Activated T-helper 1 cell treated with anti-CD3 and anti-CD28 coated beads, Interleukin-12 subunit alpha, Interleukin-12 subunit beta, Interleukin-2, Interleukin-4 antibody, amounts not matched to agents 30 ng/mL and 10 ng/mL and 1 ng/mL, durations not matched to agents 14 hours and 24 hours and 36 hours (primary cell): ENCODE measurements at regions not wholly inside any gene's neighbourhood (a gene's known extent, or its start where the extent isn't known, plus 50 kb on each side); places are given as distances from the start of the nearest gene placed in this dataset.

Experiments used
- DNase-seq: peaks from one replicate; pipeline ENCODE4 v3.0.0; 2021; ENCODE audit warnings: low spot score
- H3K27ac Mint-ChIP-seq: one replicate; pipeline ENCODE4 v1.8.0; 2021; ENCODE audit warnings: mild to moderate bottlenecking, mixed read lengths
- H3K27me3 Mint-ChIP-seq: one replicate; pipeline ENCODE4 v1.8.0; 2022; ENCODE audit warnings: mild to moderate bottlenecking, moderate library complexity, mixed read lengths; ENCODE audit not compliant: insufficient read depth
- H3K36me3 Mint-ChIP-seq: one replicate; pipeline ENCODE4 v1.8.0; 2021; ENCODE audit warnings: low read depth, mixed read lengths
- H3K4me1 Mint-ChIP-seq: one replicate; pipeline ENCODE4 v1.8.0; 2021; ENCODE audit warnings: low read depth, mixed read lengths
- H3K4me3 Mint-ChIP-seq: one replicate; pipeline ENCODE4 v1.8.0; 2021; ENCODE audit warnings: mild to moderate bottlenecking, moderate library complexity, mixed read lengths
- H3K9me3 Mint-ChIP-seq: one replicate; pipeline ENCODE4 v1.8.0; 2021; ENCODE audit warnings: mixed read lengths
- intact Hi-C: fragments of 100-400 bp; cut with micrococcal nuclease; formaldehyde crosslinking; loops from one replicate; pipeline ENCODE4 v1.15.1; 2024

DNA sequence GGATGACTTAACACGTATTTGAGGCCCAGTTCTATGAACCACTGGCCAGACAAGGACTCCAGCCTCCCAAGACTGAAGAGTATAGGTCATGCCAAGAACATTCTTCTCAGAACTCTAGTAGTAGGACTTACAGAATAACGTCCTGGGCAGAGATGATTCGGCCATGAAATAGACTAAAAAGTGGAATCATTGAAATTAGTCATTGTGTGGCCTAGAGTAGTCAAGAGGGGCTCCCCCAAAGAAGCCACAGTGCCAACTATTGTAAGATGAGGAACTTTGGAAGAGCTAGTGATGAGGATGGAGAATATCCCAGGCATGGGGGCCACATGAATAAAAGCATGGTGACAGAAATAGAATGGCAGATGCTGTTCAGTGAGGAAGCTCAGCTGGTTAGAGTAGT is 101.1 kb downstream of the TRIB2 start:
- Mint-ChIP-seq H3K27ac (no peak overlapping the region), H3K4me3 (no peak overlapping the region), H3K36me3 (no peaks in the 10 kb centered on the region), H3K9me3 (no peaks in the 10 kb centered on the region), H3K27me3 (peaks cover 12% of the 10 kb centered on the region), H3K4me1 (peaks cover 5% of the 10 kb centered on the region)
- DNase-seq, result no peak
- intact Hi-C loops, result no loop called here

DNA sequence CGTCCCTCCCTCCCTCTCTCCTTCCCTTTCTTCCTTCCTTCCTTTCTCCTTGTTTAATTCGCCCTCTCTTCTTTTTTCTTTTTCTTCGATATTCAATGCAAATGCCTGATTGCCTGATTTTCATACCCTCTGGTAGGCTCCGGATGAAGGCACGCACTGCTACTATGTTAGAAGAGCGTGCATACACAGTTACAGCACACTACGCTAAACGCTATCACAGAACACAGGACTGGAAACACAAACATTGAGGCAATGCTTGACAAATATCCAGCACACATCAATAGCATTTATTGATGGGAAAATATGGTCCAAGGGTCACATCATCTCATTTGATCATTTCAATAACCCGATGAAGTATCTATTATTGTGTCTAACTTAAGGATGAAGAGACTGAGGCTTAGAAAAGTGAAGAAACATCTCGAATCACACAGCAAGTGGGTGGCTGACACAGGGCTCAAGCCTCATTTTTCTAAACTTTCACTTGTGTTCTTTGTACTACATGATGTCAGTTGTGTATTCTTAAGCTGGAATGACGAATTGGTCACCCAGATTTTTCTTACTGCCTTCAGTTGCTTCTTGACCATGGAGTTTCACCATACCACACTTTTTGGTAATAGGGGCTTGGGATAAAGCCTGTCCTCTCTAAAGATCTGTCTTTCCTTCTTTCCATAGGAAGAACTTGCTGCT is 101.8 kb downstream of the TRIB2 start:
- Mint-ChIP-seq H3K27me3 (peaks cover 12% of the 10 kb centered on the region), H3K4me1 (peaks cover 5% of the 10 kb centered on the region)

DNA sequence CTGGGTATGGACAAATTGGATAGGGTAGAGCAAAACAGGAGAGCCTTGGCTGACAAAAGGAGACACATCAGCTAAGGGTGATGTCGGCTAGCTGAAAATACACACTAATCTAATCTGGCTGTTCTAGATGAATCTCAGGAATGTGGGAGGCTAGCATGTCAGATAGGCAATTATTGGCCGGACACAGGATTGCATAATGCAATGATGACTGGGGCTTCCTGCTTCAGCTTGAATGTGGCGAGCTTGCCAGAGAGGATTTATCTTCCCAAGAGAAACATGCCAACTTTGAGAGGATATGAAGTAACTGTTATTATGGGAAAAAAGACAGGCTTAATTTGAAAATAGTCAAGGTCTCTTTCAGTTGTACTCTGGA is 102.4 kb downstream of the TRIB2 start:
- H3K4me1 Mint-ChIP-seq, result peaks cover 5% of the 10 kb centered on the region
- H3K9me3 Mint-ChIP-seq, result no peaks in the 10 kb centered on the region
- no peaks in the 10 kb centered on the region for H3K36me3 Mint-ChIP-seq
- H3K27me3 Mint-ChIP-seq, result peaks cover 13% of the 10 kb centered on the region
- no peak overlapping the region for H3K27ac Mint-ChIP-seq
- no peak overlapping the region for H3K4me3 Mint-ChIP-seq
- intact Hi-C loops, result no loop called here
- no peak for DNase-seq

More for the DNA sequence above, 101.8 kb downstream of the TRIB2 start:
- no peaks in the 10 kb centered on the region for H3K9me3 Mint-ChIP-seq
- intact Hi-C loops, result no loop called here
- no peaks in the 10 kb centered on the region for H3K36me3 Mint-ChIP-seq
- no peak overlapping the region for H3K27ac Mint-ChIP-seq
- no peak overlapping the region for H3K4me3 Mint-ChIP-seq
- DNase-seq, result no peak

DNA sequence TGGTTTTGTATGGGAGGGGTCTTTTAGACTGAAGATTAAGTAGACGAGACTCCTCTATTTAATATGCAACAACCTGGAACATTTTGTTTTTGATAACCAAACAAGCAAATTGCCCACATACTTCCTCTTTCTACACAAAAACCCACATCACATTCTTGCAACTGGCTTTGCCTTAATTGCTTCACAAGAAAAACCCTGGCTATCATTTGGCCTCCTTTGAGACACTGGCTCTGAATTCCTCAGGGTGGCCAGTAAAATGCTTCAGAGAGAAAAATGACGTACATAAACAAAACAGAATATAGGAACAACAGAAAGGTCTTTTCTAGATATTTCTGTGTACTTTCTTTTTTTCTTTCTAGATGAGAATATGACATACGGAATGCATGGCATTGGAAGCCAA is 103.0 kb downstream of the TRIB2 start:
- Mint-ChIP-seq H3K27me3 (peaks cover 13% of the 10 kb centered on the region), H3K36me3 (no peaks in the 10 kb centered on the region), H3K9me3 (no peaks in the 10 kb centered on the region), H3K4me1 (peaks cover 5% of the 10 kb centered on the region), H3K27ac (no peak overlapping the region), H3K4me3 (no peak overlapping the region)
- DNase-seq, result no peak
- intact Hi-C loops, result no loop called here

DNA sequence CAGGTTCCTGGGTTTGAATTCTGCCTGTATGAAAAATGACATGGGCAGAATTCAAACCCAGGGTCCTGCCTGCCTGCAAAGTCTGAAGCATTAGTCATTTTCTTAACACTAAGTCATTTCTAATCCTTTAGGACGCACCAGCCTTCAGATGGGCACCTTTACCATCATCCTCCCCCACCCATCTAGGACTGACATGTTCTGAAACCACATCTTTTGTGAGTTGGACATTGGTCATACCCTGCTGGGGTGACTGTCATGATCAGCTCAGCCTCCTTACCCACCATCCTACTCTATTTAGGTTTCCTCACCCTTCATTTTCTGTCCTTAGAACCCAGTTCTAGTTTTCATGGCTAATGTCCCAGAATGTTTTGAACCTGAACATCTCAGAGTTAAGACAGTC is 104.9 kb downstream of the TRIB2 start:
- no peaks in the 10 kb centered on the region for H3K9me3 Mint-ChIP-seq
- H3K27ac Mint-ChIP-seq, result no peak overlapping the region
- no peak for DNase-seq
- H3K27me3 Mint-ChIP-seq, result peaks cover 15% of the 10 kb centered on the region
- H3K4me3 Mint-ChIP-seq, result no peak overlapping the region
- H3K4me1 Mint-ChIP-seq, result peaks cover 5% of the 10 kb centered on the region
- intact Hi-C loops, result no loop called here
- H3K36me3 Mint-ChIP-seq, result no peaks in the 10 kb centered on the region

DNA sequence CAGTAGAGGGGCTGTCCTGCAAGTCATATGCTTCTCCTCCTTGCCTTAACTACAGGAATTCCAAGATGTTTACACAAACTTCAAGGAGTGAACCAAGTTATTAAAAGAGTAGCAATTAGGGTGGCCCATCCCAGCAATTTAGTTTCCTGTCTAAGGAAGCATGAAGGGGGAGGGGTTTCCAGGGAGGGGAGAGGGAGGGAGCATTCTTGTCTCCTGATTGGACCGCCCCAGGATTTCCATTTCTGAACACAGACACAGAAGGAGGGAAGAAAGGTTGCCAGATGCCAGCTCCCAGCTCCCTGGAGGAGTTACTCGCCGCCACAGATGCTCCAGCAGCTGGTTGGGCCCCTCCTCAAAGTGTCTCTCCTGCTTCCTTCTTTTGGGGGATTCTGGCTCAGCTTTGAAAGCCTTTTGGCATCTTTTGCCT is 107.6 kb downstream of the TRIB2 start:
- H3K36me3 Mint-ChIP-seq, result no peaks in the 10 kb centered on the region
- no peak for DNase-seq
- no peaks in the 10 kb centered on the region for H3K9me3 Mint-ChIP-seq
- intact Hi-C loops, result no loop called here
- H3K4me3 Mint-ChIP-seq, result no peak overlapping the region
- no peaks in the 10 kb centered on the region for H3K4me1 Mint-ChIP-seq
- peaks cover 11% of the 10 kb centered on the region for H3K27me3 Mint-ChIP-seq
- no peak overlapping the region for H3K27ac Mint-ChIP-seq

DNA sequence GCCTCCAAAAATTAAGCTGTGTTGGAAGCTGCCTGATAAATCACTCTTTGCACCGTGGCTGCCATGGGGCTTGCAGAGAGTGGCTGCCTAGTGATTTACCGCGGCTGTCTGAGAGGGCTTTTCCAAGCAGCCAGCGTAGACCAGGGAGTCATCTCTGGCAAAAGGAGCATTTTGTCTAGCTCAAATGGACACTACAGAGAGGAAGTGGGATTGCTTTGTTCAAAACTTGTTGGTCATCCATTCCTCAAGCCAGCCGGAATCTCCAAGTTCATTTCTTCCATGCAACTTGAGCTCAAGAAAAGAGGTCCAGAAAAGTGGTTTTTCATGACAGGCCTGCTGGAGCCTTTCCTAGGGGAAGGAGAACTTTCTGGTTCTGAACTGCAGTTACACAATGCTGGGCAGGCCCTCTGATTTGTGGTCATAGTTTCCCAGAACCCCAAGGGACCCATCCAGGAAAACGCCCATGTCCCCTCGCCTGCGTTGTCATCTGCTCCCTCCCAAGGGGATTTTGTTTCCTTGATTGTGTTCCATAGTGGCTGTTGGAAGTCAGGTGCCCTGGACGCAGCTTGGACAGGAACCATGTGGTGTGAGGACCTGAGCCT is 108.1 kb downstream of the TRIB2 start:
- DNase-seq, result no peak
- H3K27ac Mint-ChIP-seq, result no peak overlapping the region
- H3K4me3 Mint-ChIP-seq, result no peak overlapping the region
- no peaks in the 10 kb centered on the region for H3K4me1 Mint-ChIP-seq
- no peaks in the 10 kb centered on the region for H3K9me3 Mint-ChIP-seq
- H3K27me3 Mint-ChIP-seq, result peaks cover 9% of the 10 kb centered on the region
- no peaks in the 10 kb centered on the region for H3K36me3 Mint-ChIP-seq
- intact Hi-C loops, result no loop called here

DNA sequence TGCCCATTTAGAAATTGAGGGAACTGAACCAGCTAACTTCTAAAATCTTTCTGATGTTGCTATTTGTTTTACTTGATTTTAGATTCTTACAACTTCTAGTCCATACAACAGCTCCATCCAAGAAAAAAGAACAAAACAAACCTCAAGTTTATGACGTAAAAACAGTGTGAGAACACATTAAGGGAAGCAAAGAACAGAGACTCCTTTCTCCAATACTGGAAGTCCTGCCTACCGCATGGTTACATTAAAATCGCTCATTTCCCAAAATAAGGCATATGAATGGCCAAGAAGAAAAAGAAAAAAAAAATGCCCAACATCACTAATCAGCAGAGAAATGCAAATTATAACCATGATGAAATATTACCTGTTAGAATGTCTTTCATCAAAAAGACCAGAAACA is 110.0 kb downstream of the TRIB2 start:
- no peak for DNase-seq
- Mint-ChIP-seq H3K9me3 (no peaks in the 10 kb centered on the region), H3K27ac (no peak overlapping the region), H3K27me3 (peaks cover 7% of the 10 kb centered on the region), H3K36me3 (no peaks in the 10 kb centered on the region), H3K4me1 (no peaks in the 10 kb centered on the region), H3K4me3 (no peak overlapping the region)
- intact Hi-C loops, result no loop called here

DNA sequence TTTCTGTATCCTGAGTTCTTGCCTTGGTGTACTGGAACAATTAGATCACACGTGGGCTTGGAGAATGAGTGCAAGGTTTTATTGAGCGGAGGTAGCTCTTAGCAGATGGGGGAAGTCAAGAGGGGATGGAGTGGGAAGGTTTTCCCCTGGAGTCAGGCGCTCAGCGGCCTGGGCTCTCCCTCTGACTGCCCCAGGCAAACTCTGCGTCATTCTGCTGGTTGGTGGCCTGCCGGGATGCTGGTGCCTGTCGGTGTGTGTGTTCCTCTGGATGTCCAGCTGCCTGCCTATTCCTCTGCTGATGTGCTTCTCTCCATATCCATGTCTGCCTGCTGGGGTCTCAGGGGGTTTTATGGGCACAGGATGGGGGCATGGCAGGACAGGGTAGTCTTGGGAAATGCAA is 111.0 kb downstream of the TRIB2 start:
- no peak for DNase-seq
- Mint-ChIP-seq H3K4me1 (no peaks in the 10 kb centered on the region), H3K27ac (no peak overlapping the region), H3K4me3 (no peak overlapping the region), H3K9me3 (no peaks in the 10 kb centered on the region), H3K36me3 (no peaks in the 10 kb centered on the region), H3K27me3 (peaks cover 14% of the 10 kb centered on the region)
- intact Hi-C loops, result no loop called here

DNA sequence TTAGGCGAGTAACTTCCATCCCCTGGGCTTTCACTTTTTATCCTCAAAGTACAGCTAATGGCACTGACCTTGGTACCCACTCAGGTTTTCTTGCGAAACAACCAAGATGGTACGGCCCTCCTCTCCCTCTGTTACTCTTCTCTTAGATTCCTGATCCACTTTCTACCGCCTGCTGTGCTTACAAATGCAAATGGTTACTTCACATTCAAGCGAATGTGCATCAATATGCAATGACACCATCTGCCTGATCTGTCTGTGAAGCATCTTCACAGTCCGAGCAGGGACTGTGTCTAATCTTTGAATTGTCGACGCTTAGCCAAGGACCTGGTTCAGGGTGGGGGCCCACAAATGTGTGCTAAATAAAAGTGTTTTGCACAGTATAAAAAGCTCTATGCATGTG is 112.2 kb downstream of the TRIB2 start:
- H3K4me3 Mint-ChIP-seq, result no peak overlapping the region
- no peak overlapping the region for H3K27ac Mint-ChIP-seq
- no peaks in the 10 kb centered on the region for H3K36me3 Mint-ChIP-seq
- H3K9me3 Mint-ChIP-seq, result no peaks in the 10 kb centered on the region
- intact Hi-C loops, result no loop called here
- no peaks in the 10 kb centered on the region for H3K4me1 Mint-ChIP-seq
- no peak for DNase-seq
- peaks cover 17% of the 10 kb centered on the region for H3K27me3 Mint-ChIP-seq

DNA sequence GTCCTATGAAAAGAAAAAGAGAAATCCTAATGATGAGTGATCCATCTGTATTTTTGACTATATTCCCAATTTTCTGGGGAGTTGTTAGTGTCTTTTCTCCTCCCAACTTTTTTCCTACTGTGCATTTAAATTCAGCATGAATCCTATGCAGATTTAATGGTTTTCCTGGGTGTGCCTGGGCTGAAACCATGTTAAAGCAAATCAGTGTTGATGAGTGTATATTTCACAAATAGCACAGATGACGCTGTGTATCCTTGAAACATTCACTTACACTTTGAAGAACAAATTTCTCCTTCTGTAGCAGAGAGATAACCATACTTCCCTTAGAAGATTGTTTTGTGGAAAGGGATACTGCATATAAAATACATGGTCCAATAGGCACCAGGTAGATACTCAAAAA is 114.3 kb downstream of the TRIB2 start:
- H3K4me1 Mint-ChIP-seq, result no peaks in the 10 kb centered on the region
- H3K27ac Mint-ChIP-seq, result no peak overlapping the region
- H3K9me3 Mint-ChIP-seq, result no peaks in the 10 kb centered on the region
- DNase-seq, result no peak
- no peaks in the 10 kb centered on the region for H3K36me3 Mint-ChIP-seq
- peaks cover 30% of the 10 kb centered on the region for H3K27me3 Mint-ChIP-seq
- H3K4me3 Mint-ChIP-seq, result no peak overlapping the region
- intact Hi-C loops, result no loop called here

DNA sequence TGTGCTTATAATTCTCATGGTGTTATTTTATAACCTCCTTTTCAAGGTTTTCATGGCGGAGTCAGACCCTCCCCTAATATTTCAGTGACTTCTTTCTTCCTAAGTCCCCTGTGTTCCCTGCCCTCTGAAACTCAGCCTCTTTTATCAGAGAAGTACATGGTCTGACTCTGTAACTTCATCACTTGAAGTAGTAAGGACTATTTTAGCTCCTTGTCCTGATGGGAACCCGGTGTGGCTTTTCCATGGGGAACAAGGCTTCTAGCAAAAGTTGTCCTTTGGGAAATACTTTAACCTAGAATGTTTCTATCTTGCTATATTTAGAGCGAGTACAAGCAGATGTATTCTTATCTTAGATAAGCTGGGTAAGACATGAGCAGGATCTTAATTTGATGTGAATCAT is 117.5 kb downstream of the TRIB2 start:
- intact Hi-C loops, result no loop called here
- no peaks in the 10 kb centered on the region for H3K9me3 Mint-ChIP-seq
- DNase-seq, result no peak
- no peak overlapping the region for H3K27ac Mint-ChIP-seq
- H3K4me1 Mint-ChIP-seq, result no peaks in the 10 kb centered on the region
- H3K4me3 Mint-ChIP-seq, result no peak overlapping the region
- H3K27me3 Mint-ChIP-seq, result peaks cover 37% of the 10 kb centered on the region
- H3K36me3 Mint-ChIP-seq, result no peaks in the 10 kb centered on the region

DNA sequence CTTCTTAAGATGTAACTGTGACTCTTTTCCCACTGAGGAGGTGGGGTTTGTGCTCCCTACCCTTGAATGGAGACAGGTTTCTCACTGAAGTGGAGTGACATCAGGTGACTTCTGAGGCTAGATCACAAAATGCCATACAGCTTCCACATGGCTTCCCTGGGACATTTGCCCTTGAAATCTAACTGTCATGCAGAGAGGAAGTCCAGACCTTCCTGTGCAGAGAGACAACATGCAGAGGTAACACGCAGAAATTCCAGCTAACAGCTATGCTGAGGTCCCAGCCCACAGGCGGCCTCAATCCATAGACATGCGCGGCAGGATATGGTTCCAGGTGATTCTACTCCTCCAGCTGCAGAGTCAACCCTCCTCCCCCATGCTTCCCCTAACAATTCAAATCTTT is 119.0 kb downstream of the TRIB2 start:
- Mint-ChIP-seq H3K4me1 (no peaks in the 10 kb centered on the region), H3K9me3 (no peaks in the 10 kb centered on the region), H3K4me3 (no peak overlapping the region), H3K27ac (no peak overlapping the region), H3K27me3 (peaks cover 42% of the 10 kb centered on the region), H3K36me3 (no peaks in the 10 kb centered on the region)
- intact Hi-C loops, result no loop called here
- DNase-seq, result no peak

DNA sequence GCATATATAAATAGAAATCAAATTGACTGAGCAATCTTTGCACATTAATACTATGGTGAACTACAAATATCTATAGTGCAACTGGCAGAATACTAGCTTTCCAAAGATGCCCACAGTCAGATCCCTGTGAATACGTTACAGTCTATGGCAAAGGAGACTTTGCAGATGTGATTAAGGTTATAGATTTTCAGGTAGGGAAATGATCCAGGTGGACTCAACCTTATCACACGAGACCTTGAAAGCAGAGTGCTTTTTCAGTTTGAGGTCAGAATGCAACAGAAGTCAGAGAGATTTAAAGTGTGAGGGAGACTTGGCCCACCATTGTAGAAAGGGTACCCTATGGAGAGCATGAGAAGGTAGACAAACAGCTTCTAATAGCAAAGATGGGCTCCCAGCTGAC is 122.6 kb downstream of the TRIB2 start:
- Mint-ChIP-seq H3K27ac (no peak overlapping the region), H3K4me1 (no peaks in the 10 kb centered on the region), H3K4me3 (no peak overlapping the region), H3K36me3 (no peaks in the 10 kb centered on the region), H3K9me3 (no peaks in the 10 kb centered on the region), H3K27me3 (peaks cover 33% of the 10 kb centered on the region)
- intact Hi-C loops, result no loop called here
- DNase-seq, result no peak
